SU-DHL-6 (cell line): ENCODE measurements at regions not wholly inside any gene's neighbourhood (a gene's known extent, or its start where the extent isn't known, plus 50 kb on each side); places are given as distances from the start of the nearest gene placed in this dataset.

Experiments used
- H2AFZ ChIP-seq: fragments of 200-600 bp; sonication (generic); 2 replicates; pipeline ENCODE4 v1.6.1; 2014; ENCODE audit warnings: low read depth, mild to moderate bottlenecking, moderate library complexity, mixed read lengths, antibody characterized with exemption, low read length; ENCODE audit not compliant: severe bottlenecking
- H3F3A ChIP-seq: fragments of 200-600 bp; shearing (Covaris generic); 2 replicates; pipeline ENCODE4 v1.6.0; 2016; ENCODE audit warnings: antibody characterized with exemption, mild to moderate bottlenecking; ENCODE audit not compliant: insufficient read depth
- H3K27ac ChIP-seq: fragments of 200-600 bp; sonication (generic); 2 replicates; pipeline ENCODE4 v1.5.1; 2016; ENCODE audit warnings: low read depth, mild to moderate bottlenecking, low read length, moderate library complexity, mixed read lengths
- H3K27me3 ChIP-seq: fragments of 200-600 bp; sonication (generic), shearing (Covaris generic); 2 replicates; pipeline ENCODE4 v1.6.0; 2014; ENCODE audit warnings: mild to moderate bottlenecking, low read length
- H3K36me3 ChIP-seq: fragments of 200-600 bp; sonication (generic); 2 replicates; pipeline ENCODE4 v1.6.1; 2014; ENCODE audit warnings: mild to moderate bottlenecking, low read length, mixed read lengths
- H3K4me2 ChIP-seq: fragments of 300-600, 200-600 bp; shearing (Covaris generic), sonication (generic); 2 replicates; pipeline ENCODE4 v1.6.0; 2014; ENCODE audit warnings: low read length, low read depth, mild to moderate bottlenecking; ENCODE audit not compliant: poor library complexity, severe bottlenecking
- H3K4me3 ChIP-seq: fragments of 200-600 bp; sonication (generic); 2 replicates; pipeline ENCODE4 v1.5.1; 2014; ENCODE audit warnings: antibody characterized with exemption, low read length, mild to moderate bottlenecking, mixed read lengths; ENCODE audit not compliant: insufficient read depth, poor library complexity, severe bottlenecking
- H3K79me2 ChIP-seq: fragments of 200-600 bp; sonication (generic); 2 replicates; pipeline ENCODE4 v1.6.1; 2014; ENCODE audit warnings: mild to moderate bottlenecking, low read length, moderate library complexity; ENCODE audit not compliant: insufficient read depth
- H3K9ac ChIP-seq: fragments of 200-600 bp; sonication (generic); 2 replicates; pipeline ENCODE4 v1.7.0; 2014; ENCODE audit warnings: mild to moderate bottlenecking, low read length
- H3K9me2 ChIP-seq: fragments of 200-600 bp; sonication (generic); replicated peaks from 2 replicates; pipeline ENCODE4 v1.6.1; 2014; ENCODE audit warnings: low read length; ENCODE audit not compliant: insufficient read depth
- H3K9me3 ChIP-seq: fragments of 200-600 bp; sonication (generic); 2 replicates; pipeline ENCODE4 v1.6.1; 2014; ENCODE audit warnings: low read length, mixed read lengths; ENCODE audit not compliant: insufficient read depth
- H4K20me1 ChIP-seq: fragments of 200-600 bp; sonication (generic); 2 replicates; pipeline ENCODE4 v1.6.1; 2014; ENCODE audit warnings: low read depth, mild to moderate bottlenecking, antibody characterized with exemption, low read length, moderate library complexity, mixed read lengths
- CTCF ChIP-seq: fragments of 200-600 bp; sonication (generic); IDR thresholded peaks from one replicate; pipeline ENCODE4 v1.5.1; 2017; ENCODE audit warnings: antibody characterized with exemption, mild to moderate bottlenecking, low read length, moderate library complexity; ENCODE audit not compliant: insufficient read depth, poor library complexity, severe bottlenecking
- EZH2phosphoT487 ChIP-seq: fragments of 200-600 bp; sonication (generic), shearing (Covaris generic); conservative IDR thresholded peaks from 2 replicates; pipeline ENCODE4 v1.6.1; 2018; ENCODE audit warnings: mild to moderate bottlenecking, antibody characterized with exemption, low read length, moderate library complexity, mixed read lengths

GRCh38 chr11:113551645-113552044, 76.4 kb upstream of the DRD2 start:
- Histone ChIP-seq H3F3A (no peaks in the 10 kb centered on the region), H2AFZ (no peak overlapping the region), H3K27ac (no peak overlapping the region)

GRCh38 chr11:113549611-113550578, 74.7 kb upstream of the DRD2 start:
- H3K27me3 ChIP-seq = no peaks in the 10 kb centered on the region
- H3K36me3 ChIP-seq = no peaks in the 10 kb centered on the region
- no peak overlapping the region for H3K4me2 ChIP-seq
- no peaks in the 10 kb centered on the region for H4K20me1 ChIP-seq
- no peaks in the 10 kb centered on the region for H3K9me3 ChIP-seq
- no peak overlapping the region for H2AFZ ChIP-seq
- no peaks in the 10 kb centered on the region for H3K9me2 ChIP-seq
- no peak overlapping the region for H3K9ac ChIP-seq
- no peaks in the 10 kb centered on the region for H3F3A ChIP-seq
- TF ChIP-seq CTCF = no peak
- no peak for TF ChIP-seq EZH2phosphoT487
- H3K27ac ChIP-seq = no peak overlapping the region
- no peaks in the 10 kb centered on the region for H3K79me2 ChIP-seq
- no peak overlapping the region for H3K4me3 ChIP-seq

More at GRCh38 chr11:113551645-113552044, 76.4 kb upstream of the DRD2 start:
- no peak for TF ChIP-seq CTCF
- no peak for TF ChIP-seq EZH2phosphoT487
- H3K79me2 ChIP-seq = no peaks in the 10 kb centered on the region
- no peaks in the 10 kb centered on the region for H3K9me2 ChIP-seq
- H3K27me3 ChIP-seq = no peaks in the 10 kb centered on the region
- no peak overlapping the region for H3K4me2 ChIP-seq
- H3K9me3 ChIP-seq = no peaks in the 10 kb centered on the region
- H3K9ac ChIP-seq = no peak overlapping the region
- no peak overlapping the region for H3K4me3 ChIP-seq
- H4K20me1 ChIP-seq = no peaks in the 10 kb centered on the region
- no peaks in the 10 kb centered on the region for H3K36me3 ChIP-seq

GRCh38 chr11:113549061-113549460, 73.9 kb upstream of the DRD2 start:
- Histone ChIP-seq H3K9me2 (no peaks in the 10 kb centered on the region), H2AFZ (no peak overlapping the region), H3K4me3 (no peak overlapping the region), H3F3A (no peaks in the 10 kb centered on the region), H3K9ac (no peak overlapping the region), H3K9me3 (no peaks in the 10 kb centered on the region), H3K79me2 (no peaks in the 10 kb centered on the region), H3K27me3 (no peaks in the 10 kb centered on the region), H3K27ac (no peak overlapping the region), H4K20me1 (no peaks in the 10 kb centered on the region), H3K36me3 (no peaks in the 10 kb centered on the region), H3K4me2 (no peak overlapping the region)
- TF ChIP-seq CTCF = no peak
